ENCODE measurements at regions not wholly inside any gene's neighbourhood (a gene's known extent, or its start where the extent isn't known, plus 50 kb on each side); places are given as distances from the start of the nearest gene placed in this dataset.

DNA sequence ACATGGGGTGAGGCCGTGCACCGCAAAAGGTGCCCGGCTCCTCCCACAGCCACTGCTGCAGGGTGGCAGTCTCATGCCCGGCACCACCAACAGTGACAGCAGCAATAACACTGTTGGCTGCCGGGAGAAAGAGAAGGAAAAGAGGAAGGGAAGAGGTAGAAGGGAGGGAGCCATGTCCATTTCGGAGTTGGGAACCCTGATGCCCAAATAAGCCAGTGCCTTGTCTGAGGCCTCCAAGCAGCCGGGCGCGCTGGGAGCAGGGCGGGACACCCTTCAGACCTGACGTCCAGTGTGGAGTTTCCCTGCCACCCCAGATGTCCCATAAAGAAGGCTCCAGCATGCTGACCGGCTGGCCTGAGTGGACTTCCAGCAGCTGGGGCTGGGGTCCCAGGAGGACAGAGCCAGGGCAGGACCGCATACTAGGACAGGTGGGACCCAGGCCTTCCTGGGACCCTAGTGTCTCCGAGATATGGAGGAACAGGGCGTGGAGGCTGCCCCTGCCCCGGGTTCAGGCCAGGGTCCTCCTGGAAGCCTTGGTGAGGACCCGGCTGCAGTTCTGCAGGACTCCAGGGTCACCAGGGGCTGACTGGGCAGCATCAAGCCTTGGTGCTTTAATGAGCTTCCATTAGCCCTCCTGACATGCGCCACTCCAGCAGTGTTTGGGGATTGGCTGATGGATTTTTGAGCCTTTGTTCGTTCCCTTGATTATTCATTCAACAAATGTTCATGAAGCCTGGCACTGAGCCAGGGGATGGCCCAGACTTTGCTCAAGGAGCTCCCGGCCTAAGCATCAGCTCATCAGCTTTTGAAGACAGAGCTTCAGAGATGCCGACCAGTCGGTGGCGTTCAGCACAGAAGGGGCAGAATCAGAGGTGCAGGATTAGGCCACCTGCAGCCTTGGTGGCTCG is 223.6 kb upstream of the CIBAR2 start:
- peak in 5 of 56 donors; percentile 15 to 52 (median 28) for DNase-seq

GRCh38 chr16:85337910-85338637 is 225.8 kb upstream of the CIBAR2 start:
- DNase-seq = no peak

GRCh38 chr16:85338638-85338982 is 226.3 kb upstream of the CIBAR2 start:
- DNase-seq = no peak

DNA sequence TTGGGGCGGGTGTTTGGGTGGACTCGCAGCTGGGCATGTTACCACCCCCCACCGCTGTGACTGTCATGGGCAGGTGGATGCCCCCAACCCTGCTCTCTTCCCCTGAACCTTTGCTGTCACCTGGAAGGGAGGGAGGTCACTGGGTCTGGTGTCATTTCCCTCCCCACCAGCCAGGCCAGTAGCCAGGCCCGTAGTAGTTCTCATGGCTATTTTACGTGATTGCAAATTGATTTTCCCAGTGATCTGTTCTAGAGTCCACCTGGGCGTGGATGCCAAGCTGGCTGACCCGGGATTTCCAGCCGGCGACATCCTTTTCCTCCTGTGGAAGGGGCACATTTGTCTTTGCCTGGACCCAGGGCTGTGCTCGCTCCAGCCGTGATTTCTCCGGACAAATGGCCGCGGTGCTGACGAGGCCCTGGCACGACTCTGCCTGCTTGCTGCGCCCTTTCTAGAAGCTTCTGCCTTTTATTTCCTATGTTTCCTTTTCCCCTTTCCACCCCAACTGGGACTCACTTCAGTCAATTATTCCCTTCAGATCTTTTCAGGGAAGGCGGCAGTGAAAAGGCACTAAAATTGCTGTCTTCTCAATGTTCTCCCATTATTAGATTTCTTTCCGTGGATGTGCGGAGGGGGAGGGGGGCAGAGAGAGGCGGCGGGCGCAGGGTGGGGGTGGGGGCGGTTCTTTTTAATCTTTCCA is 226.9 kb upstream of the CIBAR2 start:
- DNase-seq = no peak

- DNase-seq = no peak
Measured at GRCh38 chr16:85341972-85342695, 229.9 kb upstream of the CIBAR2 start.

DNA sequence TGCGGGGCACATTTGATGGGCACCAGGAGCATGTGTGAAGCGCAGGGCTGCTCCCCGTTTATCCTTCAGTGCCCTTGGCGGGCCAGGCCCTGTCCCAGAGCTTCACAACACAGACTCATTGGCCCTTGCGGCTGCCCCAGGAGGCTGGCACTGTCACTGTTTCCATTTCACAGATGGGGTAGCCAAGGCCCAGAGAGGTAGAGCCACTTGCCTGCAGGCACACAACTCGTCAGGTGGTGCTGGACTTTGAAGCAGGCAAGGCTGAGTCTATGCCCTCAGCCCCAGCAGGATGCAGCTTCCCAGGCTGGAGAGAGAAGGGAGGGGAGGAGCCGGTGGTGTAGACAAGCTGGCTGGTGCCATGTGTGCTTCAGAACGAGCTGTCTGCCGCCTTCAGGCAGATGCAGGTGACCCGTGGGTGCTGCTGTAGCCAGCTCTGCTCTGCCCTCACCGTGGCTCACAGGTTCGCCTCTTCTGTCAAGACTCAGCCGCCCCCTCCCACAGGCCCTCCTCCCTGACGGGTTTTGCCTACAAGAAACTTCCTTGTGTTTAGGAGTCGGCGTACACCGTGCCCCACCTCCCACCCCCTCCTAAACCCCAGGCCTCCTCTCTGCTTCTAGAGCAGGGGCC is 232.3 kb upstream of the CIBAR2 start:
- no peak for DNase-seq

DNA sequence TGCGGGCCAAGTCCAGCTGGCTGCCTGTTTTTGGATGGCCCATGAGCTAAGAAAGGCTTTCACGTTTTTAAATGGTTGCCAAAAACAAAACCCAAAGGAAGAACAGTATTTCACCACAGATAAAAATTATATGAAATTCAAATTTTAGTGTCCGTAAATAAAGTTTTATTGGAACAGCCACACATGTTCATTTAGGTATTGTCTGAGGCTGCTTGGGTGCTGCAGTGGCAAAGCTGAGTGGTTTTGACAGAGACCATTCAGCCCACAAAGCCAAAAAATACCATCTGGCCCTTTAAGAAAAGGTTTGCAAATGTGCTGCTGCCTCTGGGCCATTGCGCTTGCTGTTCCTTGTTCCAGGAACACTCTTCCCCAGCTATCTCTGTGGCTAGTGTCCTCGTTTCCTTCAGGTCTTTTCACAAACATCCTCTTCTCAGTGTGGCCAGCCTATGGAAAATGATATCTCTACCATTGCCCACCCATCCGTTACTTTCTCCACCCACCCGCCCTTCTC is 232.9 kb upstream of the CIBAR2 start:
- DNase-seq = no peak

- no peak for DNase-seq
Measured at GRCh38 chr16:85346404-85347212, 234.3 kb upstream of the CIBAR2 start.

DNA sequence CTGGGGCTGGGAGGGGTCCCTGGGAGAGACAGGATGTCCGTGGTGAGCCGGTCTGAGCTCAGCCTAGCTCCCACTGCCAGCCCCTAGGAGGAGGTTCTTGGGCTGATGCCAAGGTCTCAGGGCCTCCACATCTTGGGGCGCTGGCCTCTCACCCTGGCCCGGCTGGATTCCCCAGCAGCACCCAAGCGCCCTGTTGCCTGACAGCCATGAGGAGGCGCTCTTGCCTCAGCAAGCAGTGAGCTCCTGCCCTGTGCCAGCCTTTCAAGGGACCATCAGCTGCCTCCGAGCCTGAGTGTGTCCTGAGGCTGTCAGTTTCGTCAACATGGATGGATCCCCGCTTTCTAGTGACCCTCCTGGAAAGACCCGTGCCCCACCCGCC is 234.9 kb upstream of the CIBAR2 start:
- peak in 4 of 56 donors; percentile 11 to 23 (median 16) for DNase-seq

GRCh38 chr16:85348065-85348840 is 236.0 kb upstream of the CIBAR2 start:
- no peak for DNase-seq

DNA sequence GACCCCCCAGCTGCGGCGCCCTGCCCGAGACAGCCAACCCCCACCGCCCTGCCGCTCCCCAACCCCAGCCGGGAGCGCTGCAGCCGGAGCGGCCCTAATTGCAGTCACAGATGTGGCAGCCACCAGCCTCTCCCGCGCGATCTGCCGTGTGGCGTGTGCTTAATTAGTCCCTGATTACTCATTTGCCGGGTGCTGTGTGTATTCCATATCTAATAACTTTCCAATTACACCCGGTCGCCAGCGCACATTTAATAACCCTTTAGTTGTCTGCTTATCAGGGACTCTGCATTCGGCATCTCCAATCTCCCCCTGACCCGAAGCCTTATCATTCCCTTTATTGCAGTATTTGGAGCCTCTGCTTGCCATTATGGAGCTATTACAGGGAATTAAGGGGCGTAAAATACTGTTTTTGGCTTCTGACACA is 236.7 kb upstream of the CIBAR2 start:
- peak in 8 of 56 donors; percentile 15 to 37 (median 20) for DNase-seq

DNA sequence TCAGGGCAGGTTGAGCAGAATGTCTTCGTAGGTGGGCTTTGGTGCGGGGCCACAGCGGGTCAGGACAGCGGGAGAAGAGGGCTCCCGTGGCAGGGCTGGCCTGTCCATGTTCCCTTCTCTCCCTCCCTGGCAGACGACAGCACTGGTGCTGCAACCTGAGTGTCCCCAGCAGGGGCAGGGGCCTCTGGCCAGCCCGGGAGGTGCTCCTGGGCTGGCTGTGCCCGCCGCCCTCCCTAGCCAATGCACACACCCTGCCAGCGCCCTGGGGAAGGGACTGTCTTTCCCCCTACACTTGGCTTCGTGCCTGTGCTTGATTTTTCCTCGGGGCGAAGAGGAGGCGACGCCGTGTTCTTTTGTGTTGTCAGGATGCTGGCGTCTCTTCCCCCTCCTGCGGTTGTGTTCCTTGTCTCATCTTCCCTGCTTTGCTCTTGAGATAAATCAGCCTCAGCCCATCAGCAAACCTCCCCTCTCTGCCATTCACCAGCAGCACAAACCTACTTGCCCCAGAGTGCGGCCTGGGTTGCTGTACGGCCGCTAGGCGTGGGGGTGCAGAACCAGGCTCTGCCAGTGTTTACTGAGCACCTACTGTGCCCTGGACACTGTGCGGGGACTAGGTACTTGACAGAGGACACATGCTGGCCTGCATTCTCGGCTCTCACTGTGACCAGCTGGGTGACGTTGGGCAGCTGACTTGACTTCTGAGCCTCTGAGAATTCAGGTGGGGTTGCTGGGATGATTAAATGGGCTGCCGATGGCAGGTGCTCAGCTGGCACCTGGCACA is 237.3 kb upstream of the CIBAR2 start:
- DNase-seq = peak in 2 of 56 donors; percentile 21 to 31

- no peak for DNase-seq
Measured at GRCh38 chr16:85350146-85350728, 238.0 kb upstream of the CIBAR2 start.

GRCh38 chr16:85350973-85351372 is 238.7 kb upstream of the CIBAR2 start:
- DNase-seq = peak in 55 of 56 donors; percentile 29 to 96 (median 81)

DNA sequence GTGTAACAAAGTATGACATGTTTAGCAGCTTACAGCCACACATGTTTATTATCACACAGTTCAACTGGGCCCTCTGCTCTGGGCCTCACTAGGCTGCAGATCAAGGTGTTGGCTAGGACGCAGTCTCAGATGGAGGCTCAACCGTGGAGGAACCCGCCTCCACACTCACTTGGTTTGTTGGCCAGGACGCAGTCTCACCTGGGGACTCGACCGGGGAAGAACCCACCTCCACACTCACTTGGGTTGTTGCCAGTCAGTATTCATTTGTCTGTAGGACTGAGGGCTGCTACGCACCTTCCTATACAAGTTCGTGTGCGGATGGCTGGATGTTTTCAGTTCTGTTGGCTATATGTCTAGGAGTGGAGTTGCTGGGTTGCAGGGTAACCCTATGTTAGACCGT is 240.7 kb upstream of the CIBAR2 start:
- DNase-seq = no peak

DNA sequence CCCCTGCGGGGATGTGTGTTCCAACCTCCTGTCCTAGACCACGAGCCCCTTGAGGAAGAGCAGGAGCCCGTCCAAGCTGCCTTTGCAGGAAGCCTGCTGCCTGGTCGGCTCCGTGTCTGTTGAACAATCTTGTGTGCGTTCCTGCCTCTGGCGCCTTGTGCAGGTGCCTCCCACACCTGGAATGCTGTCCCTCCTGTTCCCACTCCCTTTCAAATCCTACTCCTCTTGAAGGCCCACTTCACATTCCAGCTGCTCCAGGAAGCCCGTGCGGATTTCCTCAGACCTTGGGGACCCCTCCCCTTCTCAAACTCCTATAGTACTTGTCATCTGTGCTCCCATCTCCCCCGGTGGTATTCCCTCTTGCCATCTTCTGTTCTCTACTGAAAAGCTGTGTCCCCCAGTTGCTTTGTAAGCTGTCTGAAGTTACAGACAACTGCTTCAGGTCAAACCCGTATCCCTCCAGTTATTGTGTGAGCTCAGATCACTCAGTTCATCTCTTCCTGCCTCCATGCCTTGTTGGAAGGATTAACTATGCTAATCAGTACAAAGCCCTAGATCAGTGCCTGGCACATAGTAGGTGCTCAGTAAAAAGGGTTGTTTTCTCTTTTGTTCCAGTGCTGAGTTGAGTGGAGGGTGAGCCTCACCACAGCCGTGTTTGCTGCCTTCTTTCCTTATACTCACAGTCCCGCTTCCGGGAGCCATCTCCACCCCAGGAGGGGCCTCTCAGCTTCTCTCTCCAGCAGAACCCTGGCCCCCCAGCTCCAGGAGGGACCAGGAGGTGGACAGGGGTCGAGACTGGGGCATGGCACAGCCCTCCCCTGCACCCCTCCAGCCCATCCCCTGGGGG is 241.8 kb upstream of the CIBAR2 start:
- no peak for DNase-seq

All from amygdala (tissue), 56 donors.